ENCODE measurements at regions not wholly inside any gene's neighbourhood (a gene's known extent, or its start where the extent isn't known, plus 50 kb on each side); places are given as distances from the start of the nearest gene placed in this dataset.

DNA sequence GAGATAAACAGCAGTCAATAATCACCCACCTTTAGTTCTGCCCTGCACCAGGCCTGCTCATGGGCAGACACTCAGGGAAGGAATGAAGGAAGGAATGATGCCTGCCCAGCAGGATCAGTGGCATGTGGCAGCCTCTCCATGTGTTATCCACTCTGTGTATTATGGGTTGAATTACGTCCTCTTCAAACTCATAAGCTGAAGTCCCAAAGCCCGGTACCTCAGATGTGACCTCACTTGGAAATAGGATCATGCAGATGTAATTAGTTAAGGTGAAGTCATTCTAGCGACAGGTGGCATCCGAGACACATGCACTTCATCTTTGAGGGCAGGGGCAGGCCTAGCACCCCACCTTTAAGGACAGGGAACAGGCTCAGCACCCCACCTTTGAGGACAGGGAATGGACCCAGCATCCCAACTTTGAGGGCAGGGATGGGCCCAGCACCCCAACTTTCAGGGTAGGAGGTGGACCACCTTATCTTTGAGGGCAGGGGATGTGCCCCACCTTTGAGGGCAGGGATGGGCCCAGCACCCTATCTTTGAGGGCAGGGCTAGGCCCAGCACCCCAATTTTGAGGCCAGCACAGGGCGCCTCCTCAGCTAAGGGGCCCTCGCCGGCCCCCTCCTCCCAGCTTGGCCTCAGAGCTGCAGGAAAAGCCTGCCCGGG lies 127.6 kb downstream of the URI1 start:
- no peak for TF ChIP-seq EZH2phosphoT487 (IDR thresholded peaks at IDR 0.05; ENCODE audit: borderline replicate concordance)
- TF ChIP-seq, protein P1, sequence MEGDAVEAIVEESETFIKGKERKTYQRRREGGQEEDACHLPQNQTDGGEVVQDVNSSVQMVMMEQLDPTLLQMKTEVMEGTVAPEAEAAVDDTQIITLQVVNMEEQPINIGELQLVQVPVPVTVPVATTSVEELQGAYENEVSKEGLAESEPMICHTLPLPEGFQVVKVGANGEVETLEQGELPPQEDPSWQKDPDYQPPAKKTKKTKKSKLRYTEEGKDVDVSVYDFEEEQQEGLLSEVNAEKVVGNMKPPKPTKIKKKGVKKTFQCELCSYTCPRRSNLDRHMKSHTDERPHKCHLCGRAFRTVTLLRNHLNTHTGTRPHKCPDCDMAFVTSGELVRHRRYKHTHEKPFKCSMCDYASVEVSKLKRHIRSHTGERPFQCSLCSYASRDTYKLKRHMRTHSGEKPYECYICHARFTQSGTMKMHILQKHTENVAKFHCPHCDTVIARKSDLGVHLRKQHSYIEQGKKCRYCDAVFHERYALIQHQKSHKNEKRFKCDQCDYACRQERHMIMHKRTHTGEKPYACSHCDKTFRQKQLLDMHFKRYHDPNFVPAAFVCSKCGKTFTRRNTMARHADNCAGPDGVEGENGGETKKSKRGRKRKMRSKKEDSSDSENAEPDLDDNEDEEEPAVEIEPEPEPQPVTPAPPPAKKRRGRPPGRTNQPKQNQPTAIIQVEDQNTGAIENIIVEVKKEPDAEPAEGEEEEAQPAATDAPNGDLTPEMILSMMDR (IDR thresholded peaks at IDR 0.05 in 2 of 3, conservative IDR thresholded peaks at IDR 0.05 in 1 of 3; ENCODE audit: borderline replicate concordance in 1 of 3, insufficient read depth in 1 of 3, low read depth in 2 of 3, low read length in 2 of 3), result no peak
- TF ChIP-seq, protein P2, sequence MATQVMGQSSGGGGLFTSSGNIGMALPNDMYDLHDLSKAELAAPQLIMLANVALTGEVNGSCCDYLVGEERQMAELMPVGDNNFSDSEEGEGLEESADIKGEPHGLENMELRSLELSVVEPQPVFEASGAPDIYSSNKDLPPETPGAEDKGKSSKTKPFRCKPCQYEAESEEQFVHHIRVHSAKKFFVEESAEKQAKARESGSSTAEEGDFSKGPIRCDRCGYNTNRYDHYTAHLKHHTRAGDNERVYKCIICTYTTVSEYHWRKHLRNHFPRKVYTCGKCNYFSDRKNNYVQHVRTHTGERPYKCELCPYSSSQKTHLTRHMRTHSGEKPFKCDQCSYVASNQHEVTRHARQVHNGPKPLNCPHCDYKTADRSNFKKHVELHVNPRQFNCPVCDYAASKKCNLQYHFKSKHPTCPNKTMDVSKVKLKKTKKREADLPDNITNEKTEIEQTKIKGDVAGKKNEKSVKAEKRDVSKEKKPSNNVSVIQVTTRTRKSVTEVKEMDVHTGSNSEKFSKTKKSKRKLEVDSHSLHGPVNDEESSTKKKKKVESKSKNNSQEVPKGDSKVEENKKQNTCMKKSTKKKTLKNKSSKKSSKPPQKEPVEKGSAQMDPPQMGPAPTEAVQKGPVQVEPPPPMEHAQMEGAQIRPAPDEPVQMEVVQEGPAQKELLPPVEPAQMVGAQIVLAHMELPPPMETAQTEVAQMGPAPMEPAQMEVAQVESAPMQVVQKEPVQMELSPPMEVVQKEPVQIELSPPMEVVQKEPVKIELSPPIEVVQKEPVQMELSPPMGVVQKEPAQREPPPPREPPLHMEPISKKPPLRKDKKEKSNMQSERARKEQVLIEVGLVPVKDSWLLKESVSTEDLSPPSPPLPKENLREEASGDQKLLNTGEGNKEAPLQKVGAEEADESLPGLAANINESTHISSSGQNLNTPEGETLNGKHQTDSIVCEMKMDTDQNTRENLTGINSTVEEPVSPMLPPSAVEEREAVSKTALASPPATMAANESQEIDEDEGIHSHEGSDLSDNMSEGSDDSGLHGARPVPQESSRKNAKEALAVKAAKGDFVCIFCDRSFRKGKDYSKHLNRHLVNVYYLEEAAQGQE (IDR thresholded peaks at IDR 0.05; ENCODE audit: low read depth), result no peak
- TF ChIP-seq ZNF274 (IDR thresholded peaks at IDR 0.05; ENCODE audit: low read depth, low read length), result no peak
